GM18499 (cell line): ENCODE measurements at regions not wholly inside any gene's neighbourhood (a gene's known extent, or its start where the extent isn't known, plus 50 kb on each side); places are given as distances from the start of the nearest gene placed in this dataset.
"Not testable (repeated sequence)": the region's sequence is repeated elsewhere in the genome, so short reads cannot be mapped to it uniquely, and the experiment has no call there.

Experiments used
- ATAC-seq: cut with Tn5 transposase; IDR thresholded peaks from one replicate; pipeline ENCODE4 v1.9.1; 2021; ENCODE audit warnings: moderate number of reproducible peaks; ENCODE audit not compliant: insufficient read depth, unreplicated experiment

DNA sequence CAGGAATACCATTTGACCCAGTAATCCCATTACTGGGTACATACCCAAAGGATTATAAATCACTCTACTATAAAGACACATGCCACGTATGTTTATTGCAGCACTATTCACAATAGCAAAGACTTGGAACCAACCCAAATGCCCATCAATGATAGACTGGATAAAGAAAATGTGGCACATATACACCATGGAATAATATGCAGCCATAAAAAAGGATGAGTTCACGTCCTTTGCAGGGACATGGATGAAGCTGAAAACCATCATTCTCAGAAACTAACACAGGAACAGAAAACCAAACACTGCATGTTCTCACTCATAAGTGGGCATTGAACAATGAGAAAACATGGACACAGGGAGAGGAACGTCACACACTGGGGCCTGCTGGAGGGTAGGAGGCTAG, 556.1 kb upstream of the ADGRL2 start:
- not testable (repeated sequence) for ATAC-seq

DNA sequence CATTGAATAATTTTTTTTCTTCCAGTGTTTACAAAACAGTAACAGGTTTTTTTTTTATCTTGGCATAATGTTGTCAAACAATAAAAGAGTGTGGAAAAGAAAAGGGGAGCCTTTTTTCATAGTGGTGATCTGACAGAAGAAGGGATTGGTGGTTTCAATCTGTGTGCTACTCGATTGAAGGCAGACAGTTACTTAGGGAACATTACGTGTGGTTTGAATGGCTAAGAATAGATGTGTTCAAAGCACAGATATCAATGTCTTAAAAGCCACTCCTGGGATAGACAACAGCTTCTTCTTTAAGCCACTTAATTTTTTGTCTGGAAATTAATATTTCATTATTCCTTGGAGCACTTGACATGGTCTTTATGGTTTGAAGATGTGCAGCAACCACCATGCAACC, 558.6 kb upstream of the ADGRL2 start:
- ATAC-seq: no peak

DNA sequence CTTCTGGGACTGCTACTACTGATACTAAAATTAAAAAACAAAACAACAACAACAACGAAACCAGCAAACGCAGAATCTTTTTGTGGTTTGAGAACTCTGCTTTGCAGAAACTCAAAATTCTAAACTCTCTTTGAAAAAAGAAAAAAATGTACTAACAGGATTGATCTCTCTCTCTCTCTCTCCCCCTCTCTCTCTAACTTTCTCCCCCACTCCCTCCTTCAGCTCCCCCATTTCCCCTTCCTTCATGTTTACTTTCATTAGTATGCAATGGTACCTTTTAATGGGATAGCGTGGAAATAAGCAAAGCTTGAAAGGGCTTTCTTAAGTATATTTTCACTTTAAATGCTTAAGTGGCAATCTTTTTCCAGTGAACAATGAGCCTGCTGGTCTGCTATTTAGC, 562.6 kb upstream of the ADGRL2 start:
- ATAC-seq: no peak

DNA sequence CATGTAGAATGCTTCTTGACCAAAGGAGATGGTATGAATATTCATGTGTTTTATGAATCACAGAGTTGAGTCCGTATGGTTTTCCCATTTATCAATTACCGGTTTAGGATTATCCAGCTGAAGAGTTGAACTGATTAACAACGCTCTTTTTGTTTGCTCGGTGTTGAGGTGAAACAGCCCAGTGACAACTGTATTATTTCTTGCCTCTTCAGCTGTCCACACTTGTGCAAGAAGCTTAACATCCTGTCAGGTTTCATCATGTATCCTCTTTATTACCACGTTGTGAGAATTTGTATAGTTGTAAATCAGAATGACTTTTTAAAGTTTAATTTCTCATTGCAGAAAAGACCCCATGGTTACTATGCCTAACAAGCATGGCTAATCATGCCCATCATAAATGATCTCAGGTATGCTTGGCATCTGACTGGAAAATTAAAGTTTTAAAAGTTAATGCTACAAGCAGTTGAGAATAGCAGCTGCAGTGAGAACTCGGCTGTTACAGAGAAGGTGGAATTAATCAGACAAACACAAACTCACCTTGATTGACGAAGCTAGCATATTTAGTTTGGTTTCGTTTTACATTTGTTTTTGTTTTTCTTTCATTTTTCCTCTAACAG, 563.2 kb upstream of the ADGRL2 start:
- no peak for ATAC-seq

DNA sequence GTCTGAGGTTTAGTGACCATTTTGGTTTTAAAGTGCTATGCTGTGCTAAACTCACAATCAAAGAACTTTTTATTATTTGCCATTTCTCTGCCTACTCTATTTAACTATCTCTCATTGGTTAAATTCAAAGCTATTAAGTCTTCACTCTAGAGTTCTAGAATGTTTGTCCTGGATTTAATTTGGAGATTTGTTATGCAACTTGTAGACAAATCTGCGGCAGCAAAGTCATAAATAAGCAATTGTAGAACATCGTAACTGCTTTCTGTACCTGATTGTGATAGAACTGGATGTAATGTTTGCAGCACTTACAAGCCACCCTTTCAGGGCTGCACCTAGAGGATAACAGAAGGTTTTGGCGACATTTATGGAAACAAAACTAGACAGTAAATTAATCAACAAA, 566.5 kb upstream of the ADGRL2 start:
- no peak for ATAC-seq

DNA sequence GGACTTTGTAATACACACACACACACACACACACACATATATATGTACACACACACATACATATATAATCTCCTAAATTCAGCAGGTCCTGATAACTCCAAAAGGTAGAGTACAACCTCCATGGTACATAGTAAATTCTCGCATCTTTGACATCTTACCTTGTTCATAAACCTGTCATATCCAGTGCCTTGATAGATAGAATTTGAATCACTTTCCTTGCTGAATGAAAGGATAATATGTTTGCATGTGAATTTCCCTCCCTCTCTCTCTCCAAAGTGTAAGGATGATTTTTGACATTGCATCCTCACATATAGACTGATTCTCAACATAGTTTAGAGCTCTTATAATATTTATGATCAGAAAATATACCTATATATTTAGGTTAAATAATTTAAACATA, 567.1 kb upstream of the ADGRL2 start:
- ATAC-seq: no peak

DNA sequence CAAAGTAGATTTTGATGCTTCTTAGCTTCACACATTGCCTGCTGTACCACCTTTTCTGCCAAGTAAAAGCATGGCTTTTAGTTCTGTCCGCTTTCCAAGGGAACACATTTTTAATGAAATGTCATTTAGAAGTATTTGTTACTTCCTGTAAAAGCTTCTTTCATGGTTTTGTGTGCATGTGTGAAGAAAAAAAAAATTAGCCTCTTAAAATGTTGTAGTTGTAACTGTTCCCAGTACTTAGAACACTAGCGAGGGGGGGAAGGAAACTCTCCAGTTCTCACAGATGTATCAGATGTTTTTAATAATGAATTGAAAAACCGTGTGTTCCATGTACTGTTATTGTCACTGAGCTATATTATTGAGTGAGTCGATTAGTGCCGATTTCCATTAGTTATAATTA, 568.3 kb upstream of the ADGRL2 start:
- ATAC-seq: no peak

DNA sequence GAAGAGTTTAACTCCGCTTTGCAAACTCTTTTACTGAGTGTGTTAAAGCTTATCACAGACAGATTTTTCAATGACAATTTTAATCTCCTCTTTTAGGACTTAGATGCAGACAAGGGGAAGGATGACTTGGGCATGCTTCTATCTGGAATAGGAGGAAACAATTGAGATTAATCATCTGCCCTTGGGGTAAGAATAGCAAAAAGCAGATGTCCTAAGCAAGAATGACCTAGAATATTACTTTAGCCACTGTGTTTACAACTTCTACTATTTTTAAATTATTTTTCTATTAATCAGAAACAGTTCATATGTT, 569.0 kb upstream of the ADGRL2 start:
- no peak for ATAC-seq

DNA sequence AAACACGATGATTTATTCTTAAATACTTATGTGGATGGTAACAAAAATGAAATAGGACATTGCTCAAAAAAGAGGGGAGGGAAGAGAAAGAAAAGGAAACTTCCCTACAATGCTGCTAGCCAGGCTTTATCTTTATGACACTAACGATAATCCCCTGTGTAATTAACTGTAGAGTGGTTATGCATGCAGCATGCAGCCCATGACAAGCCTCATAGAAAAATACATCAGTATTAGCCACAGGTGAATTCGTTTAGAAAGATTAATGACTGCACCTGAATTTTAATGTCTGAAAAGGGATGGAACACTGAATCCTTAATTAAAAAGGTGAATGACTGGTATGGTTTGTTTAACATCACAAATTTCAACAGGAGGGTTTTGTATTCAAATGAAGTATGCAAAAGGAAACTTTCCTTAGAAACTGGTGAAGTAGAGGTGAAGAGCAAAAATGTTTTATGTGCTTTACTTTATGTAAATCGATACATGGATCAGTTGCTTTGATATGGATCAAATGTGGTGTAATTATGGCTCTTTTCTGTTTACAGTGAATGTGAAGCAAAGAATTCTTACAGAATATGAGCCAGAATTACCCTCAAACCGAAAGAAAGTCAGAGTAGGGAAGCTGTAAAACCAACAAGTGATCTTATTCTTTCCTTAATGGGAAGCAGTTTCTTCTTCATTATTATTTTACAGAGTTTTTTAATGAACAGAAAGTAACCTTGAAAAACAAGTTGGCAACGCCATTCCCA, 569.6 kb upstream of the ADGRL2 start:
- no peak for ATAC-seq

DNA sequence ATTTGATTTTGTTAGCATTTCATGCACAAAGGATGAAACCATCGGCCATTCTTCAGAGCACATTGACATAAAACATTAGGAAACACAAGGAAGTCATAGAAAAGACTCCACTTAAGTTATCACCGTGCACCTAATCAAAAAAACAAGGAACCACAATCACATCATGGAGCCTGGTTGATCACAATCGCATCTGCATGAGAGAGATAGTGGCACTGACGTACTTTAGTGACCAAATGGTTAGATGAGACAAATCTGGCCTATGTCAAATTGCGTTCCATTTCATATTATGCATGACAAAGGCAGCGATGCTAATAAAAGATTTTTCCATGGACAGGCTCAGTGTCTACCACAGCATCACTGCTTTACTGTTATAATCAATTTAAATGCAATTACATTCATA, 571.8 kb upstream of the ADGRL2 start:
- no peak for ATAC-seq

DNA sequence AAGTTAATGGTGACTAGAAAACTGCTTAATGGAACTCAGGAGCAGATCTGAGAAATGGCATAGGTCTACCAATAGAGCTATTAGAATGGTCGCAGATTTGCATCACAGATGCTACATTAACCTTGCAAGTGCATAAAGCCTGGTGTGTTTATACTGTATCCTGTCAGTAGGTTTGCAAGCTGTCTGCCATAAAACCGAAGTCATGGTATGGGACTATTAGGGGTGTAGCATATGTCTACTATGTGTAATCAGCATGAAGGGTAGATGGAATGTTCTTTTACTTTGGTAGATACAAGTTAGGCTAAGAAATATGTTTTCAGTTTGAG, 574.2 kb upstream of the ADGRL2 start:
- peak; percentile 47 for ATAC-seq

DNA sequence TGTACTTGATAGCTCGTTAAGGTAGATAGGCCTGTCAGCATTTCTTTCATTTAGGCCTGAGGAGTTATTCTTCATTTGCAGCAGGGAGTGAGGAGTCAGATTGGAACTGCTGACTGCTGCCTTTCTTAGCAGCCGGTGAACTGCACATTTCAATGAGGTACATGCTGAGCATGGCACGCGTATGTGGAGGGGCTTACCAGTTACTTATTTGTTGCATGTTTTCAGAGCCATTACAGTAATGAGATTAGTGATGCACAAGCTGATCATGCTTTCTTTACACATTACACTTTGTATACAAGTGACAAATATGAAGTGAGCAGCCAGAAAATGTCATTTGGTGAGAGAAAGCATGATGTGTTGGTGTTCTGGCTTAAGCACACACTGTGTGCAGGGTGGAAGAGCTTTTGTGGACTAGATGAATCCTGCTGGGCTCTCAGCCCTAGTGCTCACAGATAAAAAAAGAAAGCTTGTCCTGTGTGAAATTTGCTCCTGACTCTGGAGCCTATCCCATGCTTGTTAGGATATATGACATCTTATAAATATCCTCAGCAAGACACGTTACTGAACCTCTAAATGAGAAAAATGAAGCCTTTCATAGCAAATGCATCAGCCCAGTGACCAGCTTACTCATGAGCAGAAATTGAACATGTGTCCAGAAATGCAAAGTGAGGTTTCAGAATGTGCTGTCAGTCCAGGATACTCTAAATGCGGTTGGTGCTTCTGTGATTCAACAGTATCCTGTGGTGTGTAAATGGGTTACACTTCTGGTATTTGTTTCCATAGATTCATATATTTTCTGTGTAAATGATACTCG, 574.7 kb upstream of the ADGRL2 start:
- peak; percentile 74 for ATAC-seq

DNA sequence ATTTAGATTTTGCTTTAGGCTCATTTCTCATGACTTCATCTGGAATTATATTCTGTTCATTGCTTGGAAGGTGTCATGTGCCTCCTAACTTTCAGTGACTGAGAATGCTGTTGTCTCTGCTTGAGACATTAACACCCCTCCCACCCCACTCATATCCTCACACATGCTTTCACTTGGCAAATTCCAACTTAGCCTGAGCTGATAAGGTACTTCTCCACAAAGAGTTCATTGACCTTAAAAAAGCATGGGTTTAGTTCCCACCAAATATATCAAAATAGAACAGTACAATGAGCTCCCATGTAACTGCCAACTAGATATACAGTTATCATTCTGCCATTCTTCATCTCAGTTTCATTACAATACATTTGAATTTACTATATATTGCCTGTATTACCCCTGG, 576.5 kb upstream of the ADGRL2 start:
- no peak for ATAC-seq

DNA sequence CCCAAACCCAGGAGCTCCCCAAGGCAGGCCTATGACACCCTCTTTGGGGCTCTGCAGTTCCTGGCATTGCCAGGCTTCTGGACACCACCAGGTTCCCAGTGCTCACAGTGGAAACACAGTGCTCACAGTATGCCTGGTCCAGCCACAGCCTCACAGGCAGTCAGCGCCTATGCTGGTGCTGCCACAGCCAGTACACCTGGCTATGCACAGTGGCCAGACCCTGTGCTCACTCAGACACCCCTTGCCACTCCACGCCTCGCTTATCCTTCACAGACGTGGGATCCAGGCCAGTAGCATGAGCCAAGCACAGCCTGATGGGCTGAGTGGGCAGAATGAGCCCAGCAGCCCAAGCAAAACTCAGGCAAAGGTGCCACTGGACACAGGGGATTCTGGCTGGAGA, 579.2 kb upstream of the ADGRL2 start:
- no peak for ATAC-seq

DNA sequence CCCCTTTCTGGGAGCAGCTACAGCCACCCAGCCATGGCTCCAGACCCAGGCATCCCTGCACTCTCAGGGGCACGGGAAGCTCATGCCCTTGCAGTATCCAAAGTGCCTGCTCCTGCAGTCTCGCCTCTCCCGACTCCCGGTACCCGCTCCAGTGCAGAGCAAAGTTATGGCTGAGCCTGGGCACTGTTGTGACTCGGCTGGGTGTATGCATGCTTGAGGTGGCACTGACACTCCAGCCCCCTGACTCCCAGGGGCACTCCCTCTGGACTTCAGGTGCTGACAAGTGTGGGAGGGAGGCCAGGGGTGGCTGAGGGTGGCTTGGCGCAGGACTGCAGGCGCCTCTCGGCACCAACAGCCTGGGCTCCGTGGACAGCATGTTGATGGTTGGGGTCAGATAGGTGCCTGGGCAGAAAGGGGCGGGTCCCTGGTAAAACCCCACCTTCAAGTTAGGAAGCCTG, 580.1 kb upstream of the ADGRL2 start:
- no peak for ATAC-seq

DNA sequence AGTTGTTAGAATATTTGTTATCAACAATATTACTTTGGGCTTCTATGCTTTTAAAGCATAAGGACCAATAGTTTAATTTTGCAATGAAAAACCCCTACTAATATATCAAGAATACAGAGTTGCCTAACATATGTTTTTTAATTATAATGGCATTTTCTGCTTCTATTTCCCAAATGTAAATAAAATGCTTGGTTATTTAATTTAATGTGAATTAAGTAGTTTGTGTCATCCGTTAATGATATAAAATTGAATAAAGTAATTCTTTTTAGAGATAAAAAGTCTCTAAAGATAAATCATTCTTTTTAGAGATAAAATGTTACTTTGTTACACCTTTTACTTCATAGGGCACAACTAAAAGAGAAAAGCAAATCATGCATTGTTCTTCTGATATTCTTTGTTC, 583.7 kb upstream of the ADGRL2 start:
- no peak for ATAC-seq

DNA sequence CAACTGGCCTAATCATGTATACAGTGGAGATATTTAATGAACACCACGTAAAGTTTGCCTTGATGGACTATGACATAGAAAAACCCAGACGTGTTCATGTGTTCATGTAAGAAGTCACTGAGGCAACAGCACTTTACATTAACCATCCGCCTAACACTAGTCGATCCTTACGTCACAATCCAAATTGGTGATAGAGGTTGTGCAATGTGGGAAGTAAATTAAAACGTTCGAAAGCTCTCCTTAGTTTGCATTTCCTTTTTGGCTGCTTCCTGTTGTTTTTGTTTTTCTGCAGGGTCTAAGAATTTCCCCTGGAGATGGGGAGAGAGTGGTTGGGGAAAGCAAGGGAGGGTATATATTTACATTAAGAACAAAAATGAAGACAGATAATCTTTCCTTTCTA, 587.5 kb upstream of the ADGRL2 start:
- ATAC-seq: no peak

DNA sequence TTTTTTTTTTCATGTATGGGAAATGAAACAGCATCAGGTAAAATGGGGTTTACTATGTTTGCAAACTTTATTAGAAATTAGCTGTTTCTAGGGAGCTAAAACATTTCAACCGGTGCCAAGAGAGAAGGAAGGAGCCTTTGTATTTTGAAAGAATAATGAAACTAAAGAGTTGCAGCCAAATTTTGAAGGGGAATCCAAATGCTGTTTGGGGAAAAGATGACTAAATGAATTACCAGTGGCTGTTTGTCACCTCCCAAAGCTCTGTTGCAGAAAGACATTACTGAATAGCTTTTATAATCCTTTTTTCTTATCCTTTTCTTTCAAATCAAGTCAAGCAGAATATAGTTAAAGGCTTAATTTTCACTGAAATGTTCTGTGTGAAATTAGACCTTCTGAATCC, 591.3 kb upstream of the ADGRL2 start:
- no peak for ATAC-seq

DNA sequence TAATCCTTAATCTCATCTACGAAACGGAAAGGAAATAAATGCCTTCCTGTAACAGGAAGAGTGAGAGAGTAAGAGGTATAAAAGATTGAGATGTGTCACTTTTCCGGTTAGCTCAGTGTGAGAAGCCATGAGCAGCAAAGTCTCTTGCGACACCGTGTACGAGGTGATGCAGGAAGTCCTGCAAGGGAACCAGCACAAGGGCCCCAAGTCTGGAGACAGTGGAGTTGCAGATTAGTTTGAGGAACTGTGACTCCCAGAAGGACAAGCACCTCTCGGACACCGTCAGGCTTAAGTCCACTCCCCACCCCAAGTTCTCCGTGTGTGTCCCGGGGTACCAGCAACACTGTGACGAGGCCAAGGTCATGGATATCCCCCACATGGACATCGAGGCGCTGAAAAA, 592.3 kb upstream of the ADGRL2 start:
- ATAC-seq: no peak

DNA sequence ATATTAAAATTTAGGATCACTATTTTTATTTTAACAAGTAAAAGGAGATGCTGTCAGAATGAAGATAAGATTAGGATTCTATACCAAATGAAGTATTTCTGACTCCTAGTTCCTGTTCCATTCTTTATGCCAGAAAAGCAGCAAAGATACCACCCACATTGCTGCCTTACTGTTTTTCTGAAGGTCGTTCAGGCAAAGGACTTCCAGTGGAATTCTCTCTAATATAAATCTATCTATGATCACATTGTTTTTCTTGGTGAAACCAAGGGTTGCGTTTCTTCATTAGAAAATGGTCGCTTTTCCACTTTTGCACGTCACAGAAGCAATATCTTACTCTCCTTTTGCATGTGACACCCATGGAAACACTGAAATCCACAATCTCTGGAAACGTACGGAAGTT, 594.8 kb upstream of the ADGRL2 start:
- ATAC-seq: no peak

DNA sequence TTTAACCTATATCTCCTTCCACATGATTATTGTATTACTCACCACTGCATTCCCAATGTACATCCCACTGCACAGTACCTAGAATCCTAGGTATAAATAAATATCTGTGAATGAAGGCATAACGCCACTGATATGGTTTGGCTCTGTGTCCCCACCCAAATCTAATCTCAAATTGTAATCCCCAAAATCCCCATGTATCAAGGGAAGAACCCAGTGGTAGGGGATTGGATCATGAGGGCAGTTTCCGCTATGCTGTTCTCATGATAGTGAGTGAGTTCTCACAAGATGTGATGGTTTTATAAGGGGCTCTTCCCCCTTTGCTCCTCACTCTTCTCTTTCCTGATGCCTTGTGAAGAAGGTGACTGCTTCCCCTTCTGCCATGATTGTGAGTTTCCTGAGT, 599.0 kb upstream of the ADGRL2 start:
- ATAC-seq: no peak

DNA sequence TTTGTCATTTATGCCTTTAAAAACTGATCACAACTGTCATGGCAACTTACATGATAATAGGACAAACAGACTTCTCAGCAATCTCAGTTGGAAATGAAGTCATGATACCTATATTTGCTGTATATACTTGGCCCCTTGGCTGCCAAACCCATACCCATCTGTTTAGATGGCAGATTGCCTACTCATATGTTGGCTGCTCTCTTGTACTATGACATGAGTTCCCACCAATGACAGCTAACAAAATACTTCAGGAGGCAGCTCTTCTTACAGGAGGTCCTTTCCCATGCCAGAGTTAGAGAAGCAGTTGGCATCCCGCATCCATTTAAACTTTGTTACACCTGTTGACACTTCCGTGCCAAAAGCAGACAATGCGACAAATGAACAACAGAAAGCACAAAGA, 603.1 kb upstream of the ADGRL2 start:
- ATAC-seq: no peak
